Endothelial cell (in vitro differentiated cells): ENCODE measurements at regions not wholly inside any gene's neighbourhood (a gene's known extent, or its start where the extent isn't known, plus 50 kb on each side); places are given as distances from the start of the nearest gene placed in this dataset.

Source experiments
- DNase-seq: peaks from one replicate; pipeline ENCODE4 v3.0.0; 2021; ENCODE audit warnings: low spot score
- H3K27ac Mint-ChIP-seq: one replicate; pipeline ENCODE4 v1.8.0; 2021; ENCODE audit warnings: mixed read lengths, inconsistent platforms; ENCODE audit not compliant: unreplicated experiment
- H3K27me3 Mint-ChIP-seq: one replicate; pipeline ENCODE4 v1.8.0; 2021; ENCODE audit warnings: mild to moderate bottlenecking, moderate library complexity, mixed read lengths, inconsistent platforms; ENCODE audit not compliant: unreplicated experiment
- H3K36me3 Mint-ChIP-seq: one replicate; pipeline ENCODE4 v1.8.0; 2021; ENCODE audit warnings: mild to moderate bottlenecking, low read depth, mixed read lengths, inconsistent platforms; ENCODE audit not compliant: unreplicated experiment
- H3K4me1 Mint-ChIP-seq: one replicate; pipeline ENCODE4 v1.8.0; 2021; ENCODE audit warnings: mild to moderate bottlenecking, mixed read lengths, inconsistent platforms; ENCODE audit not compliant: unreplicated experiment
- H3K4me3 Mint-ChIP-seq: one replicate; pipeline ENCODE4 v1.8.0; 2021; ENCODE audit warnings: mild to moderate bottlenecking, mixed read lengths, inconsistent platforms; ENCODE audit not compliant: unreplicated experiment
- H3K9me3 Mint-ChIP-seq: one replicate; pipeline ENCODE4 v1.8.0; 2021; ENCODE audit warnings: mixed read lengths, inconsistent platforms; ENCODE audit not compliant: unreplicated experiment
- TF ChIP-seq, protein P1 (sequence below): fragments of 200-600 bp; sonication (generic); IDR thresholded peaks from one replicate; pipeline ENCODE4 v1.5.0; 2021; ENCODE audit warnings: antibody characterized with exemption; ENCODE audit not compliant: unreplicated experiment

DNA sequence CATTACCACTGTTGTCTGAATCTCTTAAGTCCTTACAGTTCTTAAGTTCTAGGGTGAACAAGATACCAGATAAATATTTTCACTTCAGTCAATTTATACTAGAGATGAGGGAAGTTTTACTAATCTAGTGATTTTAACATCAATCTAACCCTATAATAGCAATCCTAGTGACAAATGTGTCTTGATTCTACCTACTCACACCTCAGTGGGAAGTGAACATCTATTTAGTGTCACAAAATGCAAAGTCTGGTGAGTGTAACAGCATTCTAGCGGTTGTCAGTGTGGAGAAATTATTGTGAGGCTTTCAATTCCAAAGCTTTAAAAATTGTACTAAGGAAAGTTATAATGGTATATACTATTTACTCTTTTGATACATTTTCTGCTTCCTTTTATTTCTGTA lies 225.8 kb upstream of the CYLC2 start:
- Mint-ChIP-seq H3K27me3 (no peaks in the 10 kb centered on the region), H3K4me1 (no peaks in the 10 kb centered on the region), H3K9me3 (peaks cover 11% of the 10 kb centered on the region), H3K4me3 (no peak overlapping the region), H3K36me3 (no peaks in the 10 kb centered on the region), H3K27ac (no peak overlapping the region)
- no peak for DNase-seq
- TF ChIP-seq, protein P1, sequence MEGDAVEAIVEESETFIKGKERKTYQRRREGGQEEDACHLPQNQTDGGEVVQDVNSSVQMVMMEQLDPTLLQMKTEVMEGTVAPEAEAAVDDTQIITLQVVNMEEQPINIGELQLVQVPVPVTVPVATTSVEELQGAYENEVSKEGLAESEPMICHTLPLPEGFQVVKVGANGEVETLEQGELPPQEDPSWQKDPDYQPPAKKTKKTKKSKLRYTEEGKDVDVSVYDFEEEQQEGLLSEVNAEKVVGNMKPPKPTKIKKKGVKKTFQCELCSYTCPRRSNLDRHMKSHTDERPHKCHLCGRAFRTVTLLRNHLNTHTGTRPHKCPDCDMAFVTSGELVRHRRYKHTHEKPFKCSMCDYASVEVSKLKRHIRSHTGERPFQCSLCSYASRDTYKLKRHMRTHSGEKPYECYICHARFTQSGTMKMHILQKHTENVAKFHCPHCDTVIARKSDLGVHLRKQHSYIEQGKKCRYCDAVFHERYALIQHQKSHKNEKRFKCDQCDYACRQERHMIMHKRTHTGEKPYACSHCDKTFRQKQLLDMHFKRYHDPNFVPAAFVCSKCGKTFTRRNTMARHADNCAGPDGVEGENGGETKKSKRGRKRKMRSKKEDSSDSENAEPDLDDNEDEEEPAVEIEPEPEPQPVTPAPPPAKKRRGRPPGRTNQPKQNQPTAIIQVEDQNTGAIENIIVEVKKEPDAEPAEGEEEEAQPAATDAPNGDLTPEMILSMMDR, result no peak

DNA sequence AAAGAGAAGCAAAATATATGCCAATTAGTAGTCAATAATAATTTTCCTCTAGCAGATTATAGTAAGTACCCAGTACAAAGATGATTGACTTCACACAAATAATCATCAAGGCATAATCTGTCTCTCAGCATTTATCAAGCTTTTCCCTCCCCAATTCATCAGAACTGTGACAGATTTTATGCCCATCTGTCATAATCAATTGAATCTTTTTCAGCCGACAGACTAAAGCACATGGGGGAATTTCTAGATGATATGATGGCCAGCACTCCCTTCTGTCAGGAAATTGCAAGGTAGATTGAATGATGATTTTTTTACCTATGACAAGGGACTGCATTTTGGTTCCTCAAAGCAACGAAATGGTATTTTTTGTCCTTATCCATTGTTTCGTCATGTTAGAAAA lies 227.1 kb upstream of the CYLC2 start:
- Mint-ChIP-seq H3K9me3 (peaks cover 15% of the 10 kb centered on the region), H3K4me1 (no peaks in the 10 kb centered on the region), H3K27ac (no peak overlapping the region)

DNA sequence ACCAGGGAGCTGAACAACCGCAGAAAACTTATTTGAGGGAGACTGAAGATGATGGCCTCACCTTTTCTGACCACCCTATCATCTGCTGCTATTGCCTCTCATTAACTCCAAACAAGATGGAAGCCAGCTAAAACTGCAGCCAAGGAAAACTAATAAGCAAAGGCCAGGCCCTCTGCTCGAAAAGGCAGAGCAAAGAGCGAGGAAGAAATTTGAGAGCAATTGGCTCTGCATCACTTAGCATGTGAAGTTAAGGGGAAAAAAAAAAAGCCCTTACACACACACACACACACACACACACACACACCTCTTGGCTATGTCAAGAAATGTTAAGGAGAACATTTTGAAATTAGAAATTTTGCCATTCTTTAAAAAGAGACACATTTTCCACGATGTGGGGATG lies 228.1 kb upstream of the CYLC2 start:
- Mint-ChIP-seq H3K36me3 (no peaks in the 10 kb centered on the region), H3K4me1 (no peaks in the 10 kb centered on the region), H3K9me3 (peaks cover 11% of the 10 kb centered on the region), H3K27ac (no peak overlapping the region), H3K4me3 (no peak overlapping the region), H3K27me3 (no peaks in the 10 kb centered on the region)
- TF ChIP-seq, protein P1, result no peak
- DNase-seq, result no peak

More for the DNA sequence above, 227.1 kb upstream of the CYLC2 start:
- Mint-ChIP-seq H3K27me3 (no peaks in the 10 kb centered on the region), H3K4me3 (no peak overlapping the region), H3K36me3 (no peaks in the 10 kb centered on the region)
- DNase-seq, result no peak
- TF ChIP-seq, protein P1, result no peak

DNA sequence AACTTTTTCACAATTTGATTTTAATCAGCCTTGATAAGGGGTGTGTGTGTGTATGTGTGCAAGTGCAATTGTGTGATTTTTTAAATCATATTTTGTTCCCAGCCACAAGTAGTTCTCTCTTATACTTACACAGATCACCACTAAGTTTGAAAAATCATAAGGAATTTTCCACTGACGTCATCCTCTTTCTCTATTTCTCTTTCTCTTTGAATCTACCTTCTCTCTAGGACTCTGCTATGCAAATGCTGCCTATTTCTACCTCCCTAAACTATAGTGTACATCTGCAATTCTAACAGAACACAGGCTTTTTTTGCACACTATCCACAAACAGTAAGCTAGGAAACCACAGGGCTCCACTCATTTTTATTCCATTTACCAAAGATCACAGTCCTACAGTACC lies 254.6 kb upstream of the CYLC2 start:
- Mint-ChIP-seq H3K4me1 (no peaks in the 10 kb centered on the region), H3K9me3 (peaks cover 35% of the 10 kb centered on the region), H3K27ac (no peak overlapping the region), H3K36me3 (peaks cover 10% of the 10 kb centered on the region), H3K27me3 (peaks cover 6% of the 10 kb centered on the region), H3K4me3 (no peak overlapping the region)
- TF ChIP-seq, protein P1, result no peak
- no peak for DNase-seq

DNA sequence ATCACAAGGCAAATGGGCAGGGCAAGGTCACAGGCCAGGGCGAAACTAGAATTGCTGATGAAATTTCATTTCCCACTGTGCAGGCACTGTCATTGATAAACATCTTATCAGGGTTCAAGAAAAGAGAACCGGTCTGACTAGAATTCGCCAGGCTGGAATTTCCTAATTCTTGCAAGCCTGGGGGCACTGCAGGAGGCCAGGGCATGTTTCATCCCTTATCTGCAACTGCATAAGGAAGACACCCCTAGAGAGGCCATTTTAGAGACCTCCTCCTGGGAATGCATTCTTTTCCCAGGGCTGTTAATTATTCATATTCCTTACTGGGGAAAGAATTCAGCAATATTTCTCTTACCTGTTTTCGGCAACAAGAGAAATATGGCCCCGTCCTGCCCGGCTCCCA lies 266.2 kb upstream of the CYLC2 start:
- no peak for DNase-seq
- TF ChIP-seq, protein P1, result no peak
- no peaks in the 10 kb centered on the region for H3K4me1 Mint-ChIP-seq
- no peaks in the 10 kb centered on the region for H3K36me3 Mint-ChIP-seq
- H3K27ac Mint-ChIP-seq, result no peak overlapping the region
- H3K9me3 Mint-ChIP-seq, result peaks cover 19% of the 10 kb centered on the region
- no peak overlapping the region for H3K4me3 Mint-ChIP-seq
- peaks cover 2% of the 10 kb centered on the region for H3K27me3 Mint-ChIP-seq
